Right ventricle myocardium superior (tissue), 1 donor: ENCODE measurements at regions not wholly inside any gene's neighbourhood (a gene's known extent, or its start where the extent isn't known, plus 50 kb on each side); places are given as distances from the start of the nearest gene placed in this dataset.
"Not testable (repeated sequence)": the region's sequence is repeated elsewhere in the genome, so short reads cannot be mapped to it uniquely, and the experiment has no call there.

Experiments
- ATAC-seq: fragments of 200-7000 bp; cut with Tn5 transposase; one replicate; pipeline ENCODE4 v1.9.1; 2020; ENCODE audit warnings: mild to moderate bottlenecking; ENCODE audit not compliant: poor library complexity
- DNase-seq: peaks from one replicate; pipeline ENCODE4 v3.0.0-alpha.2; 2020
- intact Hi-C: fragments of 100-400 bp; cut with DNase I; formaldehyde crosslinking; loops from one replicate; pipeline ENCODE4 v1.11.2; 2022
- donor health status: DM: no; HTN: yes; CAD: no; lungs with severe emphysema.

GRCh38 chr1:43024905-43025304, 66.2 kb upstream of the SLC2A1 start:
- DNase-seq (no peak), ATAC-seq (no peak)
- intact Hi-C loops, result no loop called here

- ATAC-seq (no peak), DNase-seq (no peak)
- intact Hi-C loops, result no loop called here
These were observed 63.1 kb upstream of the SLC2A1 start for GRCh38 chr1:43021547-43022474.

GRCh38 chr1:43019226-43019625, 60.6 kb upstream of the SLC2A1 start:
- ATAC-seq (no peak), DNase-seq (no peak)
- intact Hi-C loops, result no loop called here

GRCh38 chr1:43018121-43018520, 59.5 kb upstream of the SLC2A1 start:
- no peak for DNase-seq
- ATAC-seq, result no peak
- intact Hi-C loops, result no loop called here

GRCh38 chr1:43015269-43015668, 56.6 kb upstream of the SLC2A1 start:
- intact Hi-C loops, result no loop called here
- ATAC-seq (no peak), DNase-seq (no peak)

- DNase-seq, intact Hi-C loops, ATAC-seq: not testable (repeated sequence)
These were observed 55.9 kb upstream of the SLC2A1 start for GRCh38 chr1:43014579-43014978.

- ATAC-seq (no peak), DNase-seq (no peak)
- intact Hi-C loops, result no loop called here
These were observed 52.4 kb upstream of the SLC2A1 start for GRCh38 chr1:43011020-43011419.

GRCh38 chr1:43009274-43009673, 50.6 kb upstream of the SLC2A1 start:
- ATAC-seq, result no peak
- no peak for DNase-seq
- intact Hi-C loops, result no loop called here

- DNase-seq, result no peak
These were observed 49.7 kb upstream of the SLC2A1 start for GRCh38 chr1:43008115-43009060.

More at GRCh38 chr1:43008115-43009060, 49.7 kb upstream of the SLC2A1 start:
- intact Hi-C loops, result no loop called here
- no peak for ATAC-seq
